GM12878 (cell line): ENCODE measurements at regions not wholly inside any gene's neighbourhood (a gene's known extent, or its start where the extent isn't known, plus 50 kb on each side); places are given as distances from the start of the nearest gene placed in this dataset.

Experiments
- ATAC-seq: fragments of 200-7000 bp; cut with Tn5 transposase; 3 replicates; pipeline ENCODE4 v1.9.1; 2020; ENCODE audit warnings: mild to moderate bottlenecking, moderate library complexity
- BruUV-seq: library from RNA; stranded (reverse); fragments of 400-500 nt; replicated peaks from 2 replicates; lab custom pipeline; 2021; lab: Mats Ljungman, UMichigan
- CTCF ChIA-PET: fragments of 300-600 bp; sonication (Branson Sonifier 250); formaldehyde crosslinking; extraction: SDS; loops from one replicate; lab custom pipeline; 2021; ENCODE audit warnings: inconsistent platforms; lab: Yijun Ruan, JAX
- POLR2A ChIA-PET: fragments of 350-600 bp; formaldehyde crosslinking; extraction: SDS; loops from one replicate; lab custom pipeline; 2021; ENCODE audit warnings: inconsistent platforms; lab: Charles Lee
- RAD21 ChIA-PET: fragments of 300-600 bp; sonication (Branson Sonifier 250); formaldehyde crosslinking; loops from one replicate; lab custom pipeline; 2023; ENCODE audit warnings: antibody characterized with exemption; ENCODE audit not compliant: unreplicated experiment; lab: Charles Lee
- SMC1A ChIA-PET: fragments of 300-600 bp; sonication (Branson Sonifier 250); formaldehyde crosslinking; loops from one replicate; lab custom pipeline; 2023; ENCODE audit not compliant: unreplicated experiment, uncharacterized antibody; lab: Charles Lee
- DNase-seq: peaks from one replicate; pipeline ENCODE4 v3.0.0-alpha.2; 2011; ENCODE audit warnings: low read depth, low spot score
- FAIRE-seq: peaks from 3 replicates; lab custom pipeline; 2011; peaks lifted over from hg19 to GRCh38; lab: Jason Lieb, UNC
- H2AFZ ChIP-seq: 2 replicates; pipeline ENCODE4 v1.6.0; 2011; ENCODE audit warnings: low read depth, low read length, control low read depth; ENCODE audit not compliant: control insufficient read depth
- H3K27ac ChIP-seq: 2 replicates; pipeline ENCODE4 v1.5.1; 2011; ENCODE audit warnings: control low read depth; ENCODE audit not compliant: control insufficient read depth, insufficient read depth
- H3K27me3 ChIP-seq, 2 experiments: replicated peaks in 1 of 2; 2 replicates each; pipeline versions ENCODE4 v1.6.0 to v1.6.1; 2011; ENCODE audit warnings: low read length in 1 of 2; ENCODE audit not compliant: control insufficient read depth in 2 of 2, insufficient read depth in 2 of 2
- H3K36me3 ChIP-seq, 2 experiments: 2 replicates each; pipeline ENCODE4 v1.5.1; 2011; ENCODE audit warnings: low read length in 1 of 2; ENCODE audit not compliant: control insufficient read depth in 2 of 2, insufficient read depth in 2 of 2
- H3K4me1 ChIP-seq: 2 replicates; pipeline ENCODE4 v1.6.1; 2011; ENCODE audit warnings: mild to moderate bottlenecking, low read length, moderate library complexity, mixed read lengths; ENCODE audit not compliant: control insufficient read depth, insufficient read depth
- H3K4me2 ChIP-seq: 2 replicates; pipeline ENCODE4 v1.6.0; 2011; ENCODE audit warnings: control low read depth; ENCODE audit not compliant: control insufficient read depth, insufficient read depth
- H3K4me3 ChIP-seq: fragments of 200-600 bp; sonication (generic); 2 replicates; pipeline ENCODE4 v1.5.1; 2016
- H3K79me2 ChIP-seq: 2 replicates; pipeline ENCODE4 v1.6.0; 2011; ENCODE audit warnings: low read length; ENCODE audit not compliant: control insufficient read depth, insufficient read depth
- H3K9ac ChIP-seq: 2 replicates; pipeline ENCODE4 v1.8.0; 2011; ENCODE audit warnings: low read length, control low read depth, mixed read lengths; ENCODE audit not compliant: control insufficient read depth, insufficient read depth
- H3K9me3 ChIP-seq: replicated peaks from 3 replicates; pipeline ENCODE4 v1.5.1; 2011; ENCODE audit warnings: mild to moderate bottlenecking, low read length; ENCODE audit not compliant: control insufficient read depth, insufficient read depth
- H4K20me1 ChIP-seq: 2 replicates; pipeline ENCODE4 v1.6.0; 2011; ENCODE audit not compliant: control insufficient read depth, insufficient read depth
- EGR1 ChIP-seq, 2 experiments: IDR thresholded peaks; 1 replicate in 1 of 2; 2 replicates in 1 of 2; pipeline ENCODE4 v1.6.1; 2011 to 2012; ENCODE audit warnings: low read depth in 2 of 2, low read length in 2 of 2, borderline replicate concordance in 1 of 2, mild to moderate bottlenecking in 1 of 2, moderate library complexity in 1 of 2
- RAD21 ChIP-seq: IDR thresholded peaks from 2 replicates; pipeline ENCODE4 v1.6.1; 2011; ENCODE audit warnings: mild to moderate bottlenecking, low read depth, low read length, moderate library complexity; ENCODE audit not compliant: insufficient read depth
- RELB ChIP-seq: fragments of 450-650 bp; IDR thresholded peaks from 2 replicates; pipeline ENCODE4 v1.6.1; 2017; ENCODE audit warnings: low read depth, mild to moderate bottlenecking, moderate library complexity
- SIN3A ChIP-seq: IDR thresholded peaks from 2 replicates; pipeline ENCODE4 v1.6.1; 2012; ENCODE audit warnings: low read depth, low read length, improper control_type of control experiment
- ZNF207 ChIP-seq: fragments of 450-650 bp; IDR thresholded peaks from 2 replicates; pipeline ENCODE4 v1.6.1; 2014; ENCODE audit warnings: antibody characterized with exemption, mild to moderate bottlenecking, borderline replicate concordance
- WGBS: methylation state at CpG from one replicate; pipeline ENCODE4 v1.1.6; 2016; ENCODE audit warnings: low lambda C conversion rate; ENCODE audit not compliant: insufficient replicate concordance, insufficient coverage; ENCODE audit errors: missing lambda C conversion rate; 5-methylcytosine and 5-hydroxymethylcytosine counted together
- in situ Hi-C: fragments of 300-500 bp; cut with MboI; formaldehyde crosslinking; loops from 9 replicates; pipeline ENCODE4 v1.14.3; 2018; ENCODE audit warnings: mixed read lengths
- intact Hi-C: fragments of 100-400 bp; cut with micrococcal nuclease; formaldehyde crosslinking; loops from one replicate; pipeline ENCODE4 v1.14.2; 2022; ENCODE audit not compliant: unreplicated experiment
- TF ChIP-seq, protein P1 (sequence below): IDR thresholded peaks from 2 replicates; pipeline ENCODE4 v1.6.1; 2012; ENCODE audit warnings: low read length, inconsistent platforms
- TF ChIP-seq, protein P2 (sequence below): IDR thresholded peaks from 2 replicates; pipeline ENCODE4 v1.6.1; 2011; ENCODE audit warnings: low read depth, low read length, improper control_type of control experiment, borderline replicate concordance

- in situ Hi-C loops = loop anchor here (25.0 kb wide), 1 partner anchor 1926 kb away; no protein-coding TSS in a partner anchor
- Histone ChIP-seq H3K9ac (no peak overlapping the region), H3K4me1 (no peaks in the 10 kb centered on the region), H3K27ac (no peak overlapping the region), H3K36me3 (no peaks in the 10 kb centered on the region), H3K4me3 (no peak overlapping the region), H3K9me3 (no peaks in the 10 kb centered on the region), H2AFZ (no peak overlapping the region), H4K20me1 (no peaks in the 10 kb centered on the region), H3K27me3 (peaks cover 0 to 5% of the 10 kb centered on the region in 2 experiments; a peak in 3 of 4 replicates), H3K79me2 (no peaks in the 10 kb centered on the region), H3K4me2 (no peak overlapping the region)
- RAD21 ChIA-PET = no interaction called here
- FAIRE-seq (no peak), ATAC-seq (no peak), DNase-seq (no peak)
- CTCF ChIA-PET = no interaction called here
- BruUV-seq = no TSS peak
- no peak for TF ChIP-seq SIN3A
- TF ChIP-seq, protein P1, sequence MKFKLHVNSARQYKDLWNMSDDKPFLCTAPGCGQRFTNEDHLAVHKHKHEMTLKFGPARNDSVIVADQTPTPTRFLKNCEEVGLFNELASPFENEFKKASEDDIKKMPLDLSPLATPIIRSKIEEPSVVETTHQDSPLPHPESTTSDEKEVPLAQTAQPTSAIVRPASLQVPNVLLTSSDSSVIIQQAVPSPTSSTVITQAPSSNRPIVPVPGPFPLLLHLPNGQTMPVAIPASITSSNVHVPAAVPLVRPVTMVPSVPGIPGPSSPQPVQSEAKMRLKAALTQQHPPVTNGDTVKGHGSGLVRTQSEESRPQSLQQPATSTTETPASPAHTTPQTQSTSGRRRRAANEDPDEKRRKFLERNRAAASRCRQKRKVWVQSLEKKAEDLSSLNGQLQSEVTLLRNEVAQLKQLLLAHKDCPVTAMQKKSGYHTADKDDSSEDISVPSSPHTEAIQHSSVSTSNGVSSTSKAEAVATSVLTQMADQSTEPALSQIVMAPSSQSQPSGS = no peak
- TF ChIP-seq, protein P2, sequence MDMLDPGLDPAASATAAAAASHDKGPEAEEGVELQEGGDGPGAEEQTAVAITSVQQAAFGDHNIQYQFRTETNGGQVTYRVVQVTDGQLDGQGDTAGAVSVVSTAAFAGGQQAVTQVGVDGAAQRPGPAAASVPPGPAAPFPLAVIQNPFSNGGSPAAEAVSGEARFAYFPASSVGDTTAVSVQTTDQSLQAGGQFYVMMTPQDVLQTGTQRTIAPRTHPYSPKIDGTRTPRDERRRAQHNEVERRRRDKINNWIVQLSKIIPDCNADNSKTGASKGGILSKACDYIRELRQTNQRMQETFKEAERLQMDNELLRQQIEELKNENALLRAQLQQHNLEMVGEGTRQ = no peak
- intact Hi-C loops = no loop called here
- WGBS = 8% methylated on average over 5 of the region's 5 CpGs
- POLR2A ChIA-PET = no interaction called here
- SMC1A ChIA-PET = no interaction called here
Observed at GRCh38 chr22:48488149-48488551, 1339.5 kb downstream of the BRD1 start.

DNA sequence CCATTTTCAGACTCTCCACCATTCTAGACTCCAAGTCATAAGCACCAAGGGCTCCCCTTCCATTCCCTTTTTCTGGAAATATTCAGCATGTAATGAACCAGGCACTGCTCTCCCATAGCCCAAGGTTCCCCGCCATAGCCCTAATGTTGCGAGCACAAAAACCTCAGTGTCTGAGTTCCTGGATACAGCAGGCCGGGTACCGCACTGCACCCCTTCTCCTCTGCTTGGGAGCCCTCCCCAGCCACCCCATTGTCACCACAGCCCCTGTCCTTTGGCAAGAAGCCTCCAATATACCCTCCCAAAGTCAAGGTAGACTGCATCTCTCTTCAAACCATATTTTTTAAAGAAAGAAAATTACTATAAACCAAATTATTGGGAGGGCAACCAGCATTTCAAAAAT is 1341.1 kb downstream of the BRD1 start:
- BruUV-seq = no TSS peak

More for the DNA sequence above, 1341.1 kb downstream of the BRD1 start:
- Histone ChIP-seq H3K27me3 (peaks cover 0 to 4% of the 10 kb centered on the region in 2 experiments; a peak in 3 of 4 replicates), H3K79me2 (no peaks in the 10 kb centered on the region), H3K9ac (no peak overlapping the region), H3K27ac (no peak overlapping the region), H3K9me3 (no peaks in the 10 kb centered on the region), H3K4me2 (no peak overlapping the region), H4K20me1 (no peaks in the 10 kb centered on the region), H3K36me3 (no peaks in the 10 kb centered on the region), H2AFZ (no peak overlapping the region), H3K4me3 (no peak overlapping the region), H3K4me1 (no peaks in the 10 kb centered on the region)
- intact Hi-C loops = no loop called here
- RAD21 ChIA-PET = no interaction called here
- ATAC-seq = no peak
- in situ Hi-C loops = loop anchor here (25.0 kb wide), 1 partner anchor 1924 kb away; no protein-coding TSS in a partner anchor
- FAIRE-seq = no peak
- CTCF ChIA-PET = no interaction called here
- SMC1A ChIA-PET = no interaction called here
- TF ChIP-seq ZNF207 = no peak
- TF ChIP-seq RELB = no peak
- no peak for TF ChIP-seq EGR1 (IDR thresholded peaks at IDR 0.05; ENCODE audit: borderline replicate concordance in 1 of 2, low read depth in 2 of 2, low read length in 2 of 2)
- no peak for TF ChIP-seq SIN3A
- TF ChIP-seq RAD21 = no peak
- 24% methylated on average over 4 of the region's 4 CpGs for WGBS
- POLR2A ChIA-PET = no interaction called here
- no peak for DNase-seq
